ENCODE measurements at regions not wholly inside any gene's neighbourhood (a gene's known extent, or its start where the extent isn't known, plus 50 kb on each side); places are given as distances from the start of the nearest gene placed in this dataset.

DNA sequence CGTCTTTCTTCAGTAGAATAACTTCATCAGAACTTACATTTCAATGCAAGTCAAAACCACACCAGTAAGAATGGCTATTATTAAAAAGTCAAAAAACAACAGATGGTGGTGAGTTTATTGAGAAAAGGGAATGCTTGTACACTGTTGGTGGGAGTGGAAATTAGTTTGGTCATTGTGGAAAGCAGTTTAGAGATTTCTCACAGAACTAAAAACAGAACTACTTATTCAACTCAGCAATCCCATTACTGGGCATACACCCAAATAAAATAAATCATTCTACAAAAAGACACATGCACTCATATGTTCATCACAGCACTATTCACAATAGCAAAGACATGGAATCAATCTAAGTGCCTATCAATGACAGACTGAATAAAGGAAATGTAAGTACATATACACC lies 231.2 kb downstream of the NHLRC3 start:
- CTCF ChIA-PET: no interaction called here
- H3K9me3 ChIP-seq (ENCODE audit: control insufficient read depth in 1 of 2, insufficient read depth in 1 of 2, low read length in 2 of 2): no peaks in the 10 kb centered on the region
- intact Hi-C loops (cut with DNase I, micrococcal nuclease): no loop called here
- POLR2A ChIA-PET: no interaction called here
- H3K27me3 Mint-ChIP-seq: peaks cover 23% of the 10 kb centered on the region
- H3K27me3 ChIP-seq (ENCODE audit: control insufficient read depth in 1 of 2, insufficient read depth in 2 of 2, low read length in 2 of 2): peaks cover 0 to 5% of the 10 kb centered on the region in 2 experiments
- H3K4me1 Mint-ChIP-seq (ENCODE audit: low read depth): no peaks in the 10 kb centered on the region
- no peaks in the 10 kb centered on the region for H3K4me1 ChIP-seq (ENCODE audit: insufficient read depth, low read length)
- H3K36me3 ChIP-seq (ENCODE audit: insufficient read depth, low read length): no peaks in the 10 kb centered on the region
- no peaks in the 10 kb centered on the region for H3K36me3 Mint-ChIP-seq (ENCODE audit: low read depth)
- ATAC-seq (ENCODE audit: poor library complexity) (no peak), DNase-seq (no peak)
- TF ChIP-seq, protein P1, sequence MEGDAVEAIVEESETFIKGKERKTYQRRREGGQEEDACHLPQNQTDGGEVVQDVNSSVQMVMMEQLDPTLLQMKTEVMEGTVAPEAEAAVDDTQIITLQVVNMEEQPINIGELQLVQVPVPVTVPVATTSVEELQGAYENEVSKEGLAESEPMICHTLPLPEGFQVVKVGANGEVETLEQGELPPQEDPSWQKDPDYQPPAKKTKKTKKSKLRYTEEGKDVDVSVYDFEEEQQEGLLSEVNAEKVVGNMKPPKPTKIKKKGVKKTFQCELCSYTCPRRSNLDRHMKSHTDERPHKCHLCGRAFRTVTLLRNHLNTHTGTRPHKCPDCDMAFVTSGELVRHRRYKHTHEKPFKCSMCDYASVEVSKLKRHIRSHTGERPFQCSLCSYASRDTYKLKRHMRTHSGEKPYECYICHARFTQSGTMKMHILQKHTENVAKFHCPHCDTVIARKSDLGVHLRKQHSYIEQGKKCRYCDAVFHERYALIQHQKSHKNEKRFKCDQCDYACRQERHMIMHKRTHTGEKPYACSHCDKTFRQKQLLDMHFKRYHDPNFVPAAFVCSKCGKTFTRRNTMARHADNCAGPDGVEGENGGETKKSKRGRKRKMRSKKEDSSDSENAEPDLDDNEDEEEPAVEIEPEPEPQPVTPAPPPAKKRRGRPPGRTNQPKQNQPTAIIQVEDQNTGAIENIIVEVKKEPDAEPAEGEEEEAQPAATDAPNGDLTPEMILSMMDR (IDR thresholded peaks at IDR 0.05): no peak
- H3K4me3 ChIP-seq (ENCODE audit: low read length): no peak overlapping the region
- peaks cover 3% of the 10 kb centered on the region for H3K9me3 Mint-ChIP-seq
- H3K27ac ChIP-seq (ENCODE audit: low read depth in 1 of 2, low read length in 2 of 2): no peak overlapping the region
- H3K27ac Mint-ChIP-seq: no peak overlapping the region
- no peak overlapping the region for H3K4me3 Mint-ChIP-seq

DNA sequence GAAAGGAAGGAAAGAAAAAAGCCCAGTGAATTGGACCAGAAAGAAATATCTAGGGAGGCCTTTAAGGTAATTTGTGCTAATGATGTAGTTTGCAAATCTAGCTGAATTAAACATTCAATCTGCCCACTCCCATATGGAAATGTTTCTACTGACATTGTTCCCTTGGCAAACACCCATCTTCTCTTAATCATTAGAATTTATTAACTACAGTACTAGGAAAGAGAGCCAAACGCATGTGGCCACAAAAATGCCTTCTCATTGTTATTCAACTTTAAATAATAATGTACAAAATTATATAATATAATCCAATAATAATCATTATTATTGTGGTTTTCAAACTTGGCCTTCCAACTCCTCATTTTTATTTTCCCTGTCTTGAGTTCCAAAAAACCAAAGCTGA lies 234.7 kb downstream of the NHLRC3 start:
- Histone ChIP-seq H3K36me3 (ENCODE audit: insufficient read depth, low read length) (no peaks in the 10 kb centered on the region), H3K9me3 (ENCODE audit: control insufficient read depth in 1 of 2, insufficient read depth in 1 of 2, low read length in 2 of 2) (no peaks in the 10 kb centered on the region), H3K4me3 (ENCODE audit: low read length) (no peak overlapping the region), H3K27ac (ENCODE audit: low read depth in 1 of 2, low read length in 2 of 2) (no peak overlapping the region), H3K4me1 (ENCODE audit: insufficient read depth, low read length) (no peaks in the 10 kb centered on the region), H3K27me3 (ENCODE audit: control insufficient read depth in 1 of 2, insufficient read depth in 2 of 2, low read length in 2 of 2) (peaks cover 0 to 5% of the 10 kb centered on the region in 2 experiments)
- Mint-ChIP-seq H3K36me3 (ENCODE audit: low read depth) (no peaks in the 10 kb centered on the region), H3K4me1 (ENCODE audit: low read depth) (no peaks in the 10 kb centered on the region), H3K9me3 (no peaks in the 10 kb centered on the region), H3K27ac (no peak overlapping the region), H3K4me3 (no peak overlapping the region), H3K27me3 (peaks cover 18% of the 10 kb centered on the region)
- POLR2A ChIA-PET: no interaction called here
- CTCF ChIA-PET: no interaction called here
- ATAC-seq (ENCODE audit: poor library complexity) (no peak), DNase-seq (no peak)
- intact Hi-C loops (cut with DNase I, micrococcal nuclease): loop anchor here in 1 of 2 experiments (10.0 kb wide), 1 partner anchor 402 kb away; no protein-coding TSS in a partner anchor
- TF ChIP-seq, protein P1 (IDR thresholded peaks at IDR 0.05): no peak

DNA sequence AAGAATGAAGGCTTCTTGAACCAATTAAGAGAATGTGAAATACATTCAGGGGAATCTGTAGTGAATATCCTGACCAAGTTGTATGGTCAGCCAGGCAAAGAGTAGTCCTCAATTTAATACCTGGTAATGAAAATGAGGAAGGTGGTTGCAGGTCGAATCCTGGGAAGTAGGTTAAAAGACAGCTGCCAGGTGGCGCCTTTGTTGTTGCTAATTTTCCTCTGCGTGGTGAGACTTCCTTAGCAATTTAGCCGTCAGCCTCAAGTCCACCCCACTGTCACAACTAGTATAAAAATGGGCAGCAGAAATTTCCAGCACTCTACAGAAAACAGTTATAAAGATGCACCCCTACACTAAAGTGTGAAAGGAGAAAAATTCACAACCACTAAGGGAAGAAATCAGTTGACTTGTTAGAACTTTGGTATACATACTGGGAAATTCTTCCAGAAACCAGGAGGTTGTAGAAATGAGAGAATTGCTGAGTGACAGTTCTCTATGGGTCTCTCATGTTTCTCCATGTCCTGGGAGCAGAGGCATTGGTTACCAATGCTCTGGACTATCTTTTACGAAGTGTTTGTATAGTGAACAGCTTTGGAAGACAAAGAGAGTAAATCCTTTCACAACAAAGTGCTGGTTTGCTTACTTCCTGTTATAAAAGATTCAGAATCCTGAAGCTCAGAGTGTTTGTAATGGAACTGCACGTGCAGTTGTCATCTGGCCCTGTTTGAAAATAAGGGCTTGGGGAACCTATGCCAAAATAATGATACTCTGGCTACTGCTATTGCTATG lies 235.9 kb downstream of the NHLRC3 start:
- Mint-ChIP-seq H3K9me3 (no peaks in the 10 kb centered on the region), H3K4me1 (ENCODE audit: low read depth) (no peaks in the 10 kb centered on the region), H3K4me3 (no peak overlapping the region), H3K27ac (no peak overlapping the region), H3K36me3 (ENCODE audit: low read depth) (no peaks in the 10 kb centered on the region), H3K27me3 (peaks cover 19% of the 10 kb centered on the region)
- DNase-seq: peak in 1 of 14 experiments; percentile 1
- TF ChIP-seq, protein P1 (IDR thresholded peaks at IDR 0.05): no peak
- ATAC-seq (ENCODE audit: poor library complexity): no peak
- H3K36me3 ChIP-seq (ENCODE audit: insufficient read depth, low read length): no peaks in the 10 kb centered on the region
- ChIA-PET POLR2A (no interaction called here), CTCF (no interaction called here)
- H3K9me3 ChIP-seq (ENCODE audit: control insufficient read depth in 1 of 2, insufficient read depth in 1 of 2, low read length in 2 of 2): no peaks in the 10 kb centered on the region
- H3K4me1 ChIP-seq (ENCODE audit: insufficient read depth, low read length): no peaks in the 10 kb centered on the region
- H3K27me3 ChIP-seq (ENCODE audit: control insufficient read depth in 1 of 2, insufficient read depth in 2 of 2, low read length in 2 of 2): peaks cover 0 to 5% of the 10 kb centered on the region in 2 experiments
- H3K27ac ChIP-seq (ENCODE audit: low read depth in 1 of 2, low read length in 2 of 2): no peak overlapping the region
- H3K4me3 ChIP-seq (ENCODE audit: low read length): no peak overlapping the region
- intact Hi-C loops (cut with DNase I, micrococcal nuclease): loop anchor here in 1 of 2 experiments (10.0 kb wide), 1 partner anchor 401 kb away; no protein-coding TSS in a partner anchor
